Liver (tissue), 3 donors: ENCODE measurements at regions not wholly inside any gene's neighbourhood (a gene's known extent, or its start where the extent isn't known, plus 50 kb on each side); places are given as distances from the start of the nearest gene placed in this dataset.

Source experiments
- ATF3 ChIP-seq: IDR thresholded peaks from 2 replicates; pipeline ENCODE4 v1.6.1; 2016; ENCODE audit warnings: antibody characterized with exemption
- CTCF ChIP-seq: fragments of 150-350 bp; IDR thresholded peaks from 2 replicates; pipeline ENCODE4 v1.5.1; 2017; ENCODE audit warnings: improper control_type of control experiment, low read depth, low read length; ENCODE audit not compliant: missing input control
- EGR1 ChIP-seq, 2 donors: IDR thresholded peaks; 2 replicates each; pipeline ENCODE4 v1.6.1; 2016 to 2018; ENCODE audit warnings: antibody characterized with exemption in 2 of 2, low read depth in 2 of 2
- FOXA1 ChIP-seq: IDR thresholded peaks from 2 replicates; pipeline ENCODE4 v1.6.1; 2016; ENCODE audit warnings: antibody characterized with exemption
- GABPA ChIP-seq, 2 donors: IDR thresholded peaks in 1 of 2; conservative IDR thresholded peaks in 1 of 2; 2 replicates each; pipeline ENCODE4 v1.6.1; 2016; ENCODE audit warnings: antibody characterized with exemption in 2 of 2, mild to moderate bottlenecking in 1 of 2, moderate library complexity in 1 of 2
- HNF4A ChIP-seq, 2 donors: conservative IDR thresholded peaks; 2 replicates each; pipeline ENCODE4 v1.6.1; 2016; ENCODE audit warnings: antibody characterized with exemption in 2 of 2, mild to moderate bottlenecking in 2 of 2
- JUND ChIP-seq, 2 donors: IDR thresholded peaks; 2 replicates each; pipeline ENCODE4 v1.6.1; 2016; ENCODE audit warnings: antibody characterized with exemption in 2 of 2
- MAX ChIP-seq: IDR thresholded peaks from 2 replicates; pipeline ENCODE4 v1.6.1; 2016; ENCODE audit warnings: antibody characterized with exemption
- RAD21 ChIP-seq, 2 donors: IDR thresholded peaks; 2 replicates each; pipeline ENCODE4 v1.6.1; 2016; ENCODE audit warnings: antibody characterized with exemption in 2 of 2, mild to moderate bottlenecking in 2 of 2
- REST ChIP-seq: IDR thresholded peaks from 2 replicates; pipeline ENCODE4 v1.6.1; 2016; ENCODE audit warnings: antibody characterized with exemption, mild to moderate bottlenecking
- RXRA ChIP-seq, 2 donors: IDR thresholded peaks; 2 replicates each; pipeline ENCODE4 v1.6.1; 2017 to 2018; ENCODE audit warnings: antibody characterized with exemption in 2 of 2, mild to moderate bottlenecking in 1 of 2
- TAF1 ChIP-seq: conservative IDR thresholded peaks from 2 replicates; pipeline ENCODE4 v1.6.1; 2016; ENCODE audit warnings: antibody characterized with exemption, mild to moderate bottlenecking
- YY1 ChIP-seq: IDR thresholded peaks from 2 replicates; pipeline ENCODE4 v1.6.1; 2016; ENCODE audit warnings: antibody characterized with exemption, mild to moderate bottlenecking
- ZBTB33 ChIP-seq: IDR thresholded peaks from 2 replicates; pipeline ENCODE4 v1.6.1; 2016; ENCODE audit warnings: antibody characterized with exemption
- donor health status: healthy.
- donor health status: healthy.

GRCh38 chr5:40171971-40172370 lies 507.7 kb upstream of the PTGER4 start:
- no peak for TF ChIP-seq CTCF
- no peak for TF ChIP-seq FOXA1
- TF ChIP-seq GABPA (IDR thresholded peaks at IDR 0.05 in 1 of 2, conservative IDR thresholded peaks at IDR 0.05 in 1 of 2) = no peak
- TF ChIP-seq JUND (IDR thresholded peaks at IDR 0.05) = no peak
- no peak for TF ChIP-seq EGR1 (IDR thresholded peaks at IDR 0.05; ENCODE audit: low read depth in 2 of 2)
- TF ChIP-seq YY1 = no peak
- TF ChIP-seq REST = no peak
- no peak for TF ChIP-seq MAX
- no peak for TF ChIP-seq RAD21 (IDR thresholded peaks at IDR 0.05)
- TF ChIP-seq TAF1 = no peak
- no peak for TF ChIP-seq ZBTB33
- no peak for TF ChIP-seq ATF3
- TF ChIP-seq HNF4A (conservative IDR thresholded peaks at IDR 0.05) = no peak
- TF ChIP-seq RXRA (IDR thresholded peaks at IDR 0.05) = no peak
